RPMI7951 (cell line): ENCODE measurements at regions not wholly inside any gene's neighbourhood (a gene's known extent, or its start where the extent isn't known, plus 50 kb on each side); places are given as distances from the start of the nearest gene placed in this dataset.

Experiments
- DNase-seq: peaks from one replicate; pipeline ENCODE4 v3.0.0-alpha.2; 2012; ENCODE audit warnings: low read depth

DNA sequence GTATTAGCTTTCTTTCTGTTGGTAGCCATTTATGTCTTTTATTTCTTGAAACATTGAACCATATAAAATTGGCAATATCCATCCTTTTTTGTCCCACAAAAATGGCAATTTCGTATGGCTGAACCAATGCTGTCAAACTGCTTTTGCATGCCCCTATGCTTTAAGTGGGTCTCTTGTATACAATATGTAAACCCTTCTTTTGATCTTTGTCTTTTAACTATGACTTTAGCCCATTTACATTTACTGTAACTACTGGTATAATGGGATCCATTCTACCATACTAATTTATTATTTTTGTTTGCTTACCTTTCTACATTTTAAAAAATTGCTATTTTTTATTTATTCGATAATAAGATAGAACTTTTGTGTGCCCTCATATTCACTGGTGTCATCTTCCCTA lies 93.4 kb downstream of the TENT4A start:
- no peak for DNase-seq

DNA sequence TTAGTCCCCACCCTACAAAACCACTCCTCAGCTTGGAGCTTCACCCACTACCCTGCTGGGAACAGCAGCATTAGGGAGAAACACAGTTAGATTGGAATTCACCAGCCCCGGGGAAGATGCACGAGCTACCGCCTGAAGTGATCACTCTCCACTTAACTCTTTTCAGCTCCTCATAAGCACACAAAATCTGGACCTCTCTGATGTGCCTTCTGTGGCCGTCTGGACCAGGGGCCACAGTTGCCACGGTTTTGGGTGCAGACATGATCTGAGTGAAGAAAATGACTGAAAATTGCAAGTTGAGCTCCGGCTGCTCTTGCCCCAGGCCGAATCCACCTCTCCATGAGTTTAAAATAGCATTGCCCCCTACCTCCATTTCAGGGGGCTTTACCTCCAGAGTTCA lies 95.2 kb downstream of the TENT4A start:
- no peak for DNase-seq

DNA sequence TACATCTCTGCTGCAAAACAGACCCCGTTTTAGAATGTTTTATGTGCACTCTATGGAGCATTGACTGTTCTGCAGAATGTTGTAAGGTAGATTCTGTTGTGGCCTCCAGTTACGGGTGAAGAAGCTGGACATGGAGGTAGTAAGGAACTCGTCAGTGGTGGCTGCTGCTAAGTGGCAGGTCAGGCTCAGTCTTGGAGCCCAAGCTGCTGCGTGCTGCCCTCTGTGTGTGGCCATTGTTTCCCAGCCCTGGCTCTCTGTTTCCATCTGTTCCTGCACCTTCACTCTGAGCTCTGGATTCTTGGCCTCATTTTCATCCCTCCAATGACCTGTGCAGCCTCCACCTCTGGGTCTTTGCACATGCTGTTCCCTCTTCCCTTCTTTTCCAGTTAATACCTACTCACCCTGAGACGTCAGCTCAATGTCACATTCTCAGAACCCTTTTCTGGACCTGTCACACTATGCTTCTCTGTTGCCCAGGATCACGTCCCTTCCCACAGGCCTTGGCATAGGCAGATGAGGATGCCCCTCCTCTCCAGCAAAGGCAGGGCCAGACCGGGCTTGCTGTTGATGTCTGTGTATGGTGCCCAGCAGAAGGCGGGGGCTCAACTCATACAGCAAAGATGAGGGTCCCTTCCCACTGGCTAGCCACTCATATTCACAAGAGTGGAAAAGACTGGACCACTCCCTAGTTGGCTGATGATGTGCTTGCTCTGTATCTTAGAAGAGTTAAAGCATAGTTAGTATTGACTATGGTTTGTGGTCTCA lies 97.6 kb downstream of the TENT4A start:
- no peak for DNase-seq

DNA sequence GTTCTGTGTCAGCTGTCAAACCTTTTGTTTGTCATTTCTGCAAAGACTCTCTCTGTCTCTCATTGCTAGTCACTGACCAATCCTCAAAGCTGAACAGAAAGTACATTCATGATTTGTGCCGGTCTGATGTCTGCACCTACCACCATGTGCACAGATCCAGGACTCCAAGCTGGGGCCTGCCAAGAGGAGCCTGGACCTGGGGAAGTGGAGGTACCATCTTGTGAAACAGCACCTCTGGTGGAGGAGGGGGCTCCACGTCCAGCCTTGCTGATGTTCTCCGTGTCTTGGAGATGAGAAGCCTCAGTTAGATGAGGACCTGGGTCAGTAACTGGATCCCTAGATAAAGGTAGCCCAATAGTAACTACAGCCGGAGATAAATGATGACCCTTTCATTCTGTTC lies 98.9 kb downstream of the TENT4A start:
- no peak for DNase-seq

DNA sequence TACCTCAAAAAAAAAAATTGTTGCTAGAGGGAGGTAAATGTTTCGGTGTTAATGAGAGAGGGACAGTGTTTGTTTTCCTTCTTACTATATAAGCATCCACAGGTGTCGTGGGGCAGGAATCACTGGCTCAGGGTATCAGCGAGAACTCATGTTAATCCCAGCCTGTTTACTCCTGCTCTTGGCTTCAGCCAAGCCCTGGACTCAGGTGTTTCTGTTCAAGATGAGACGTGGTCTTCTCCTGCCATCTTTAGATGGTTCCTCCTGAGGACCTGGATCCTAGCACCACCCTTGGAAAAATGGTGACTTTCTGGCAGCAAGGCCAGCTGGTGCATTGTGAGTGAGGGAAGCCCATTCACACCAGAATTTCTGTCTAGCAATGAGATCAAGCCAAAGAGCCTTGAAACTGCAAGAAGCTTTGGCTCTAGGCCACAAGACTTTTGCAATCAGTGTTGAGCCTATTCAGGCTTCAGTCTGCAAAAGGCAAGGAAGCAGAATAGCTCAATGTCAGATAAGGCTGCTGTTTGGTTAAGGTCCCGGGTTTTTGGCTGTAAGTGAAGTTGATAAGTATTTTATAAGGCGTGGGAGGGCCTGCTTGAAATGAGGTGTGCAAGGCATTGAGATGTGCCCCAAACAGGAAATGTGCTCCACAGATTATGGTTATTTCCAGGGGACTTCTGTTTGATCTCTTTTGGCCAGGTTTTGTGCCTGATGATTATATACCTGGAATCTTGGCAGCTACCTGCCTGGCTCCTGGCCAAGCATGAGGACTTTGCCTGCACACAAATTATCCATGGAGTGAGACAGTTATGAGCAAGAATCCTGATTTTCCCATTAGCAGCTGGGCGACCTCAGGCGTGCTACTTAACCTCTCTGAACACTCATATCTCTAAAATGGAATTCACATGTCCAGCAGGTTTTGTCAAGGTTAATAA lies 99.8 kb downstream of the TENT4A start:
- DNase-seq: no peak

DNA sequence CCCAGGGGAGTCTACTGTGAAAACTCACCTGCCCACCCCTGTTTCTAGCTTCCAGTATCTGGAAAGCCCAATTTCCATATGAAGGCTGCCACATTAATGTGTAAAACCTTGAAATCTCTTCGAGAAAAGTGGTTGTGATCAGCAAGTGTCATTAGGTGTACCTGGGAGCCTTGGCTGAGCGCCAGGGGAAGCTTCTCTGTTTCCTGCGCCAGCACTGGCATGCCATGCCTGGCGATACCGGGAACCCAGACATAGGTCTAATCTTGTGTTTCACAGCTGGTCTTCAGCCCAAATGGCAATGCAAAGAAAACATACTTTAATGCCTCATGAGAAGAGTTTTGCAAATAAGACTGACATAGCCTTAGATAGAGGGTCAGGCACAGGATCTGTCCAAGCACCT lies 101.6 kb downstream of the TENT4A start:
- DNase-seq: no peak

DNA sequence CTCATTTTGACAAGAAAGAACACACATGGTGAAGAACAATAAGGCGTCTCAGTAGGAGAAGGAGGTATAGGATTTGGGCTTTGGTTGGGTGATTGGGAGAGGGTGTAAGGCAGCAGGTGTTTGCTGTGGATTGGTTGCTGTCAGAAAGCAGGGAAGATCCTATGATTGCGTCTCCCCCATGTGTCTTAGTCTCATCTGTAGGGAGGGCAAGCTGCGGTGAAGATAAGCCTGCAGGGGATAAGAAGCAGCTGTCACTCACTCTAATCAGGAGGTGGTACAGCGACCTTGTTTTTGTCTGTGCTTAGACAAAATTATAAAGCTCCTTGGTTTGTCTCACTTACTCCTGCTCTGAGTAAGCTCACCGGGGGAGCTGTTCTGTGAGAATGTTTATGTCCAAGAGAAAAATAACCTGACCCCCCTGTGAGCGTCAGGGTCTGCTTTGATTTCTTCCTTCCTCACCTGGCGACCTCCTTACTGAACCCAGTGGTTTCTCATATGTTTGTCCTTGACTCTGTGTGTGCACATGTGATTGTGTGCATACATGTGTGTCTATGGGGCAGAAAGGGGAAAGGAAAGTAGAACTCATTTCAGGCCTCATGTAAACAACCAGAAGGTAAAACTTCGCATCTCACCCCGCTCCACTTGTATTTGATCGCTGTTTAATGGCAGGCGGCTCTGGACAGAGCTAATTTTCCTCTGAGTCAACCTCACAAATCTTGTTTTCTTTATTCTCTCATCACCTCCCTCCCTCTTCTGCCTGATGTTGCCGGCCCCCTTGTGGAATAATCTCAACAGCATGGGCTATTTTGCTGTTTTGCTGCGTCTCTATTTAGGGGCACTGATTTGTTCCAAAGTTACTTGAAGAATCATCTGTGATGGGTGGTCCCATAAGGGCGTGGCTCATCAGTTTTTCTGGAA lies 105.6 kb downstream of the TENT4A start:
- peak; percentile 34 for DNase-seq

DNA sequence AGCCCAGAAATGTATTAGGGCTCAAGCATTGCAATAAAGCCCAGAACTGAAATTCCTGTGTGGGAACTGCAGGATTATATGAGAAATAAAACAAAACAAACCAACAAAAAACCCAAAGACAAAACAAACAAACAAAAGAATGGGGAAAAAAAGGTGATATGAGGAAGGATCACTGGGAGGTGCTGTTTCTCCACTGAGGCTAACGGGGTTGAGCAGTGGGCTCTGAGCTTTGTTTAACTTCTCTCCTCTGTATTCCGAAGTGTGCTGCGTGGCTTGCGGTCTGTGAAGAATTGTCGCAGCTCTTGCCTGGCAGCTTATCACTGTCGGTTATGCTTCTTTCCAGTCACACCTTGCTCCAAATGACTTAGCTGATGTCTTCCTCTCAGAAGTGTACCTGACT lies 106.3 kb downstream of the TENT4A start:
- no peak for DNase-seq

DNA sequence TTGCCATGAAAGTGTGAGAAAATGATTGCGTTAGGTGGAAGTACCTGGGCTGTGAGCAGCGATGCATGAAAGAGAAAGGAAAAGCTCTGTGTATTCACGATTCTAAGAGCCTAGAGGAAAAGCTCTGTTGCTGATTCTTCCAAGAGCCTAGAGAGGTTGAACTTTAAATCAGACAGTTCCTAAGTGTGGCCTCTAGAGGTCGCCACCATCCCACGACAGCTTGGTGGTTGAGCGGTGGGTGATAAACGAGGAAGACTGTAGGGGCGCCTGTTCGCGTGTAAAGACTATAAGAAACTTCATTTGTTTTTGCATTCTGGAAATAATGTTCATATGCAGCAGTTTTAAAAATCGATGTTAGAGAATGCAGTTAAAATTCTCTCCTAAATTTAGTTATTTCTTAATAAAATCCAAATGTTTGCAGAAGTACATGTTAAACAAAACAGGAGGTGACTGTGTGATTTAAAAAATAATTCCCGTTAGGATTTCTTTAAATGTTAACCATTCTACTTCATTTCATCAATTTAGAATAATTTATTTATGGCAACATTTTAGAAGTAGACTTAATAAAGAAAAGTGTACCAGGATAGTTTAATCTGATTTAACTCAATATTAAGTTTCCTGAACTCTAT lies 107.7 kb downstream of the TENT4A start:
- DNase-seq: peak; percentile 51

DNA sequence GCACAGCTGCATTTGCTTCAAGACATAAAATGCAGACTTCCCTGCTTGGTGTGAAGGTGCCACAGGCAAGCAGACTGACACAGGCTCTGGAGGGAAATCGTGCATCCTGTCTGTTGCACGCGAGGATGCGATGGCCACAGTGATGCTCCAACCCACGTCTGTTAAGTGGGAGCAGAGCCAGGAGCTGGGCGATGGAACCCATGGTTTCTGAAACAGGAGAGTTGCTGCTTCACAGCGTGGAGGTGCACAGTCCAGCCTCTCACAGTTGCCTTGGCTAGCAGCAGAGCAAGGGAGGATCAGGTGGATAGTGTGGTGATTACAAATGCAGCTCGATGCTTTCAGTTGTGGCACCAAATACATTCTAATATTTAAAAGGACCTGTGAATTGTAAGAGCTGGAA lies 108.8 kb downstream of the TENT4A start:
- DNase-seq: peak; percentile 52

DNA sequence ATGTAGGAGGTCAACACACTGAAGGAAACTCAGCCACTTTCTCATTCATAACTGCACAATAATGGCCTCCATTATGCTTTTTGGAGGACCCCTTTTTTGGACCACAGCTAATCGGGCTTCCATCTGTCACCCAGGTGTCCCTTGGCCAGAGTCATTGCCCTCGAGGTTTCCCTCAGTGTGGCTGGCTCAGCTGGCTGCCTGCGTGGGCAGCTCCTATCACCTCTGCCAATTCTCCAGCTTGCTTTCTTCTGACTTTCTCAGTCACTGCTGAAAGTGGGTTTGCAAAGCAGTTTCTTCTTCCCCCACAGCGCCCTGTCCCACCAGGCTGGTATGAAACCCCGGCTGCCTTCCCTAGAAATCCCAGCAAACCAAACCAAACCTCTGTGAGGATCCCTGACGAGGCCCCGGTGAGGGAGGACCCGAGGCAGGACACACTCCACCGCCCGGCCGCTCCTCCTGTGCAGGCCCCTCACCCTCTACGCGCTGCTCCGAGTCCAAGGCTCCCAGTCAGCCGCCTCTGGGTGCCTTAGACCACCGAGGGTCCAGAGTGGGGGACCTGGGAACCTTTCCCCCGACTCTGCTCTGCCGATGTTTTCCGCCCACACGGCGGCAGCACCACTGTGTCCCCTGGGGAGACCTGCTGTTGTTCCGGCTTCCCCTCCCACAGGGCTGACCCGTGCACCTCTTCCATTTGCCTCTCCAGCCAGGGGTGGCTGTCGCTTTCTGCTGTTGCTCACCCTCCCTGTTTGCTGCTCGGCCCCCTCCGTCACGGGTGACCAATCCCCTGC lies 109.5 kb downstream of the TENT4A start:
- peak; percentile 44 for DNase-seq

DNA sequence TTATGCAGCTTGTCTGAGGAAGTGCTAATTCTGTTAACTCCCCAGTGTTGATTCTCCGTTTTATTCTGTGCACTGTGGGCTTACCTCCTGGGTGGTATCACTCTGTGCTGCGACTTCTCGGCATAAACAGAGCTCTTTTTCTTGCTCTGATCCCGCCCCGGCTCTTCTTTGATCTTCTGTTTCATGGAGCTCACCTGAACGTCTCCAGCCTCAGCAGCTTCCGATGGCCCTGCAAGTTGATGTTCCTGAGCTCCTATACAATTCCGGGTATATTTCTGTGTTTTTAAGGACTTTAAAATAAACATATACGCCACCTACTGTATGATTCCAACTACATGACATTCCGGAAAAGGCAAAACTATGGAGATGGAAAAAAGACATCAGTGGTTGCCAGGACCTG lies 110.8 kb downstream of the TENT4A start:
- no peak for DNase-seq

DNA sequence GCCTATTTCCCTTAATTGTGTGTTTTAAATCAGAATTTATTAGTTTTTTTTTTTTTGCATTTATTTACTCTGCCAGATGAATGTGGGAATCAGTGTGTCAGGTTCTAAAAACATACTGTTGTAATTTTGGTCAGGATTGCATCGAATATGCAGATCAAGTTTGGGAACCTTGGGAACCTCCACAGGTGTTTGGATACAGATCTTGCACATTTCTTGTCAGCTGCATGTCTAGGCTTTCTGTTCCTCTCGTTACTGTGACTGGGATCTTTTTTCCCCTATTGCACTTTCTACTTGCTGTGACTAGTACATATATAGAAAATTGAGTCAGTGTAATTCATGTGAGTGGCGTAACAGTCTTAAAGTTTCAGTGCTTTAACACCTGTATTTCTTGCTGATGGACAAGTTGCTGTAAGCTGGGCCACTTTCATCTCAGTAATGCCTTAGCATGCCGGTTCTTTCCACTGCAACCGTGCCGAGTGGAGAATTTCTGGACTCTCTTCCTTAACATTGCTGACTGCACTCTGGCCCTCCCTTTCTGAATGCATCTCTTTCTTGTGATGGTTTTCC lies 112.5 kb downstream of the TENT4A start:
- no peak for DNase-seq

DNA sequence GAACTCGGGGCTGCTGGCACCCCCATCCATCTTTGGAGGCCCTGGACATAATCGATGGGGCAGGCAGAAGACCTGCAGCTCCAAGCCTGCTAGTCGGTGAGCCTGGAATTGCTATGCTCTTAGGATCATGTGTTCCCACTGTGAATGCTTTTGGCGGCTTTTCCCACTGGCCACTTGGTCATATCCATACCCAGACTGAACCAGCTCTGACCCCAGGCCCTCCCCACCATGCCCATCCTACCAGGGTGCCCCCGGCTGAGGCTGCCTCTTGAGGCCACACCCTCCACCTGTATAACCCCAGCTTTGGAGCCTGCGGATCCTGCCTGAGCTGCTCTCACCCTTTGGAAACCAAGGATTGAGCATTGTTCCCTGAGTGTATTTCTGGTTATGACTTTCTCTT lies 113.5 kb downstream of the TENT4A start:
- no peak for DNase-seq

DNA sequence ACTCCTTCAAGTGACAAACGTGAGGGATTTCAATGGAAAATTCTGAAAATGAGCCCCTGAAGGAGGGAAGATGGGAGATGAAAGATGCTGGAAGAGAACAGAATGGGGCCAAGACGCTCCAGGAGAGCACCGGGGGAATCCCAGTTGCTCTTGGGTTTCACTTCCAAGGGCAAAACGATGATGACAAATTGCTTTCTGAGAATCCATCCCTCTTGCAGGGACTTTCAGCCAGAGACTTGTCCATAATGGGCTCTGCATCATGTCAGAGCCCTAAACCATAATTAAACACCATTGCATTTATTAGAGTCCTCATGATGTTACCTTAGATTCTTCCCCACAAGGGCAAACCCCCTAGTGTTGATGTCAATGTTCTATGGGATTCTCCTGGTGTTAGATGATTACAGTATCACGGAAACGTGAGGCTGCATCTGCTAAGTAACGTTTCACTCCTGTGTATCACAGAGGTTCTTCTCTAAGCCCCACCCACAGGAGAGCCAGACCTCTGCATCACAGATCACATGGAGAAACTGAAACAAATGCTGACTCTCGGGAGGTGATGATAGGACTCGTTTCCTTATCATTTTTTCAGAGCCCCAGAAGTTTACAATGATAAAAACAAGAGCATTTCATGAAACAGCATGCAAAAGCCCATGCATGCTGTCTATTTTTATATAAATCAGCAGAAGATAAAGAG lies 114.4 kb downstream of the TENT4A start:
- peak; percentile 59 for DNase-seq

DNA sequence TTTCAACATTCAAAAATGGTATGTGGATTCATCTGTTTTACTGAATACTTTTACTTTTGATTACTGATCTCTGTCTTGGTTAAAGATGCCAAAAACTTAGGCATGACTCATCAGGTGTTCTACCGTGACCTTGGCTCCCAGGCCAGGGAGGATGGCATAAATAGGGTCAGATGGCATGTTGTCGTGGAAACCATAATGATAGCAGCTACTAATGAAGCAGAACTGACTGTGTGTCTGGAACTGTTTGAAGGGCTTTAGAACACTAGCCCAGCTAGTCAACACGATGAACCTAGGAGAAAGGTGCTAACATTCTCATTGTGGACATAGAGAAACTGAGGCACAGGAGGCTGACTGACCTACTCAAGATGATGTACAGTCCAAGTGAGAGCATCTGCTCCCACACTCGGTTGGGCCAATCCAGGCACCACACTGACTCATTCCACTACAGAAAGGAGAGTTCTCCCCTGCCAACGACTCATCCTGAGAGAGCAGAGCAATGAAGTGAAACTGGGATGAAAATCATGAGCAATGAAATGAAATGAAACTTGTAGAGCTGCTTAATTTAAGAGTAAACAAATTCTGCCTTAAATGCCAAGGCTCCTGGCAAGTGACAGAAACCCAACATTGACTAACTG lies 116.0 kb downstream of the TENT4A start:
- peak; percentile 53 for DNase-seq

DNA sequence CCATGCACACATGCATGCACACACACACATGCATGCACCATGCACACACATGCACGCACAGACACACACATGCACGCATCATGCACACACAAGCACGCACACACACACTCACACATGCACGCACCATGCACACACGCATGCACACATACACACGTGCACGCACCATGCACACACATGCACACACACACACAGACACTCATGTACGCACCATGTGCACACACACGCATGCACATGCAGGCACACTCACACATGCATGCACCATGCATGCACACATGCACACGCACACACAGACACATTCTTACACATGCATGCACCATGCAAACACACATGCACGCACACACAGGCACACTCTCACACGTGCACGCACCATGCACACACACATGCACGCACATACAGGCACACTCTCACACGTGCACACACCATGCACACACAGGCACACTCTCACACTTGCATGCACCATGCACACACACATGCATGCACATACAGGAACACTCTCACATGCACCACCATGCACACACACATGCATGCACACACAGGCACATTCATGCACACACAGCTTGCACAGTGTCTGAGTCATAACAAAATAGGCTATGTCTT lies 117.5 kb downstream of the TENT4A start:
- DNase-seq: no peak
